ENCODE measurements at regions not wholly inside any gene's neighbourhood (a gene's known extent, or its start where the extent isn't known, plus 50 kb on each side); places are given as distances from the start of the nearest gene placed in this dataset.

- no peak for DNase-seq
Measured at GRCh38 chr5:2142456-2142954, 259.8 kb upstream of the IRX4 start.

GRCh38 chr5:2141254-2142000 lies 258.7 kb upstream of the IRX4 start:
- no peak for DNase-seq

- no peak for DNase-seq
Measured at GRCh38 chr5:2140501-2141175, 257.9 kb upstream of the IRX4 start.

GRCh38 chr5:2139478-2139877 lies 256.8 kb upstream of the IRX4 start:
- DNase-seq, result no peak

DNA sequence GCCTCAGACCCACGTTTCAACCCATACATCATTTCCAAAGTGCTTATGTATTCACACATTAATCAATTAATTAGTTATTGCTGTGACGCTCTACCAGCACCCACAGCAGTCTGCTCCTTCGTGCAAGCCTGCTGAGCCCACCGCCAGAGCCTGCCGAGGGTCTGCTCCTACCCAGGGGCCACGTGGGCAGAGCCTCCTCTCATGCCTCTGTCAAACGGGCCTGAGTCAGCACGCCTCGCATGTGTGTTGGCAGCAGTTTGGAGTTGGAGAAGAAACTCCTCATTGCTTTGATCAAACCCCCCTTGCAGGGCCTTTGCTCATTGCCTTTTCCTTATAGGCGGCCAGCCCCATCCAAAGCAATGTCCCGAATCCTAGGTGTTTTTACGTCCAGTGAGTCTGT lies 256.2 kb upstream of the IRX4 start:
- no peak for DNase-seq

DNA sequence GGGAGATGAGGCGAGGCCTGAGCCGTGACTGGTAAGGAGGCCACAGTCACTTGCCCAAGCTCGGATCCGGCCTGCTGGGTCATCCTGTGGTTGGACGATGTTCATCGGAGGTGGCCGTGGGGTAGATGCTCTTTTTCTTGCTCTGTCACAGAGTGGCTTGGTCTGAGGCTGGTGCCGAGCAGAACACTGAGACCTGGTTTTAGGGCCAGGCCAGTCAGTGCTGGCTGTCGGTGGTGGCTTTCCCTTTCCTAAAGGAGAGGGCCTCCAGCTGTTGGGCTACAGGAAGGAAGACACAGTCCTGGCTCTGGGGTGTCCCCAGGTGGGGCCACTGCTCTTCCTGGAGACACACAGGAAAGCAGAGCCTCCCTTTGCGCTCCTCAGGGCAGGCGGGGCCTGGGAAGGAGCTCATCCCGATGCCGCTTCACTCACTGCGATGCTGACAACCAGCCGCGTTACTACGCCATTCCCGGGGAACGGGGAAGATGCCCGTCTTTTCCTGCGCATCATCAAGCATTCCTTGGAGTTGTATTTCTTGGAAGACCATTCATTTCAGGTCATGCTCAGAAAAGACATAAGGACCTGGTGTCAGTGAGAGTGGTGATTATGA lies 254.8 kb upstream of the IRX4 start:
- DNase-seq, result no peak

- no peak for DNase-seq
Measured at GRCh38 chr5:2136728-2137333, 254.1 kb upstream of the IRX4 start.

GRCh38 chr5:2135833-2136232 lies 253.1 kb upstream of the IRX4 start:
- DNase-seq, result no peak

- DNase-seq, result no peak
Measured at GRCh38 chr5:2135354-2135753, 252.6 kb upstream of the IRX4 start.

- no peak for DNase-seq
Measured at GRCh38 chr5:2134543-2135292, 252.0 kb upstream of the IRX4 start.

GRCh38 chr5:2133936-2134335 lies 251.2 kb upstream of the IRX4 start:
- no peak for DNase-seq

DNA sequence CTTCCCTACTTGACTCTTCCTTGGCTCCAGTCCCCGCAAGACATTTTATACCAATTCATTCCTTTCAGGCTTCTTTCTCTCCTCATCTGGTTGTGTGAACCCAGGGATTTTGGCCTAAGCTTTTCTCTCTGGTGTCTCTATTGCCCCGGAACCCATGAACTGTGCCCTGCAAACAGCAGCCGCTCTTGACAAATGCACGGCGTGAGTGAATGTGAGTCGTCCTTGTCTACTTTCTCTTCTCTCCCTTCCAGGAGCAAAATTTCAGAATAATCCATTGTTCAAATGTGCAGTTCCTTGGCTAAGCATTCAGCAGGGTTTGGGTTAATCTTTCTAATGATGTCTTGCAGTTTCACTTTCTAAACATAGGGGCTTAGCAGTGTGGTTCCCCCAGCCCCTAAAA lies 250.4 kb upstream of the IRX4 start:
- DNase-seq, result no peak

DNA sequence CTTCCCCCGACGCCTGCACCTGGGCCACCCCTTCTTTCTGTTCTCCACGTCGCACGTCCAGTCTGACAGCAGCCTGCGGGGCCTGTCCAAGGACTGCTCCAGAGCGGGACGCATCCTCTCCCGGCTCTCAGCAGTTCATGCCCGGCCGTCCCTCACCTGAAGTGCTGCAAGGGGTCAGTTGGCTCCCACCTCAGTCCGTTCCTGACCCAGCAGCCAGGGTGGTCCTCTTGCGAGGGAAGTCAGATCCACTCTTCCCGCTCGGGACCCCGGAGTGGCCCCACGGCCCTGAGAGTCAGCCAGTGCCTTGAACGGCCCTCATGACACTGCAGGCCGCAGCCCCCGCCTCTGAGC lies 249.7 kb upstream of the IRX4 start:
- no peak for DNase-seq

DNA sequence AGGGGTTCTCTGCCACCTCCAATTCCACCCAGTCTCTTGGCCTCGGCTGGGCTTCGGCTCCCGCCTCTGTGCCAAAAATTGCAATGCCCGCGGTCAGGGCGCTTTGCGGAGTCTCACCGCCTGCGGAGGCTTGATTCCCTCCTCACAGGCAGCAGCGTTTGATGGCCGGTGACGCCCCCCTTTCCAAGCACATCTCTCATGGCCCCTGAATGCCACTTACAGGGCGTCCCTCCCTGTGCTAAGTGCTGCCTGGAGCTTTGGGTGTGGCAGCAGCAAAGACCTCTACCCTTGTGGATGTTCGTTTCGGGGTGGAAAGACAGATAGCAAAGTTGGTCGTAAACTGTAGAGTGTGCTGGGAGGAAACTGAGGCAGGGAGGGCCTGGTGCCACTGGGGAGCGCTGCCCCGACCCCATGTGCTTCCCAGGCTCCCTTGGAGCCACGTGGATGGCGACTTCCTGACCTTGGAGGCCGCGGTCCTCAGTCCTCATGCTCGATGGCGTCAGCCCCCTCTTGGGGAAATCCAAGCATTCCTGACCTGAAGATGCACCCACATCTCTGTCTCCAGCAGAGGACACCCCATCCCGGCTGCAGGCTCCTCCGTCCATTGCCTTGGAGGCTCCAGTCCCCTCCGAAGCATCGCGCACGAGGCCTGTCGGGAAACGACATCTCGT lies 249.2 kb upstream of the IRX4 start:
- DNase-seq, result no peak

DNA sequence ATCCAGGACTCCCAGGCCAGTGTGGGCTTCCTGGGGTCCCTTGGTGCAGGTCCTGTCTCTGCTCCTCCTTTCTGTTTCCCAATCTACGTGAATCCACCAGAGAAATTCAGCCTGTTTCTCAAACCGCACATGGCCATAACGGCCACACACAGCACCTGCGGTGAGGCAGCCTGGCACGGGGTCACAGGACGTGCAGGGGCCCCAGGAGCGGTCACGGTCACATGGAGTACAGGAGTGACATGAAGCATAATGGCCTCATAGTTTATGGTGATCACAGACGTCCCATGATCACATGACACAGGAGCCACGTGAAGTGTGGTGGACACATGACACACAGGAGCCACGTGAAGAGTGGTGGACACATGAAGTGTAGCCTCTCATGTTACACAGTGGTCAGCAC lies 248.5 kb upstream of the IRX4 start:
- no peak for DNase-seq

- no peak for DNase-seq
Measured at GRCh38 chr5:2130361-2130760, 247.6 kb upstream of the IRX4 start.

GRCh38 chr5:2129568-2130272 lies 247.0 kb upstream of the IRX4 start:
- DNase-seq, result no peak

- no peak for DNase-seq
Measured at GRCh38 chr5:2128686-2129355, 246.1 kb upstream of the IRX4 start.

GRCh38 chr5:2126512-2126911 lies 243.8 kb upstream of the IRX4 start:
- DNase-seq, result no peak

DNA sequence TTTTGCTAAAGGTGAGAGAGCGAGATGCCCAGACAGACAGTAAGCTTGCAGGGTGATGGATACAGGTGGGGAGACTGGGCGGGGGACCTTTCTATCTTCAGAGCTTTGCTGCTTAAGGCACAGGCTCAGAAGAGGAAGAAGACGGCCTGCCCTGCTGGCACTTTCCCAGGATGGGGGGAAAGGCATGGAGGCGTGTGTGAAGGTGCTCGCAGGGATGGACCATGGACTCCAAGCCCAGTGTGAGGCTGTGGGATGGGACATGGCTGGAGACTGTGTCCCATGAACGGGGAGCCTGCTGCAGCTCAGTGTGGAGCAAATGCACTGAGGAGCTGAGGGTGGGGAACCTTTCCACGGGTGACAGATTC lies 243.2 kb upstream of the IRX4 start:
- no peak for DNase-seq
